ENCODE measurements at regions not wholly inside any gene's neighbourhood (a gene's known extent, or its start where the extent isn't known, plus 50 kb on each side); places are given as distances from the start of the nearest gene placed in this dataset.
"Not testable (repeated sequence)": the region's sequence is repeated elsewhere in the genome, so short reads cannot be mapped to it uniquely, and the experiment has no call there.

- DNase-seq (ENCODE audit: low read depth), result no peak
Measured at GRCh38 chr17:83159204-83160049, 80.0 kb downstream of the METRNL start.

- DNase-seq (ENCODE audit: low read depth), result no peak
Measured at GRCh38 chr17:83160443-83161297, 81.3 kb downstream of the METRNL start.

- DNase-seq (ENCODE audit: low read depth), result no peak
Measured at GRCh38 chr17:83161298-83162034, 82.1 kb downstream of the METRNL start.

- DNase-seq (ENCODE audit: low read depth), result no peak
Measured at GRCh38 chr17:83162035-83162745, 82.8 kb downstream of the METRNL start.

GRCh38 chr17:83164490-83164889 is 85.1 kb downstream of the METRNL start:
- no peak for DNase-seq (ENCODE audit: low read depth)

GRCh38 chr17:83170571-83171260 is 91.3 kb downstream of the METRNL start:
- no peak for DNase-seq (ENCODE audit: low read depth)

GRCh38 chr17:83171661-83172060 is 92.3 kb downstream of the METRNL start:
- no peak for DNase-seq (ENCODE audit: low read depth)

GRCh38 chr17:83172099-83172498 is 92.7 kb downstream of the METRNL start:
- not testable (repeated sequence) for DNase-seq (ENCODE audit: low read depth)

GRCh38 chr17:83172646-83173045 is 93.2 kb downstream of the METRNL start:
- not testable (repeated sequence) for DNase-seq (ENCODE audit: low read depth)

GRCh38 chr17:83173180-83173913 is 93.9 kb downstream of the METRNL start:
- not testable (repeated sequence) for DNase-seq (ENCODE audit: low read depth)

- no peak for DNase-seq (ENCODE audit: low read depth)
Measured at GRCh38 chr17:83173914-83174361, 94.5 kb downstream of the METRNL start.

- no peak for DNase-seq (ENCODE audit: low read depth)
Measured at GRCh38 chr17:83174362-83175118, 95.1 kb downstream of the METRNL start.

GRCh38 chr17:83175119-83175821 is 95.9 kb downstream of the METRNL start:
- DNase-seq (ENCODE audit: low read depth), result no peak

GRCh38 chr17:83175822-83176622 is 96.6 kb downstream of the METRNL start:
- DNase-seq (ENCODE audit: low read depth), result no peak

GRCh38 chr17:83176623-83177583 is 97.5 kb downstream of the METRNL start:
- DNase-seq (ENCODE audit: low read depth), result no peak

GRCh38 chr17:83177611-83178532 is 98.5 kb downstream of the METRNL start:
- no peak for DNase-seq (ENCODE audit: low read depth)
